ENCODE measurements at regions not wholly inside any gene's neighbourhood (a gene's known extent, or its start where the extent isn't known, plus 50 kb on each side); places are given as distances from the start of the nearest gene placed in this dataset.

DNA sequence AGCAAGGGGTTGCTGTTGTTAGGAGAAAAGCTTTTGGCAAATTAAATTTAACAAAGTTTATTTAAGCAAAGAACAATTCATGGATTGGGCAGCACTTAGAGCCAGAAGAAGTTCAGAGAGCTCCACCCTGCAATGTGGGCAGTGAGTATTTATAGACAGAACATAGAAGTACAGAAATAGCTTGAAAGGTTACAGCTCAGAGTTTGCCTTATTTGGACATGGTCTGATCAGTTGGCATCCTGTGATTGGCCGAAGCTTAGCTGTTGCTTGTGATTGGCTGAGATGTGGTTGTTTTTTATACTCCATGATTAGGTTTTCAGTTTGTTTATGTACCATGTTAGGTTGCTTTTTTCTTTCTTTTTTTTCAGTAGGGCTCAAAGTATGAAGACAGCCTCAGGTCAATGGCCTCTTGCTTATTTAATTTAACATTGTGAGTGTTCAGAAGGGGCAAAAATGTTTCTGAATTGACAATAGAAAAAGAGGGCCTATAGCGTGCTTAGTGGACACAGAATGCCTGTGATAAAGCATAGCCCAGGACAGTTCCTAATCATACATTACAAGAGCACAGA is 293.8 kb downstream of the IGSF11 start:
- TF ChIP-seq, protein P1, sequence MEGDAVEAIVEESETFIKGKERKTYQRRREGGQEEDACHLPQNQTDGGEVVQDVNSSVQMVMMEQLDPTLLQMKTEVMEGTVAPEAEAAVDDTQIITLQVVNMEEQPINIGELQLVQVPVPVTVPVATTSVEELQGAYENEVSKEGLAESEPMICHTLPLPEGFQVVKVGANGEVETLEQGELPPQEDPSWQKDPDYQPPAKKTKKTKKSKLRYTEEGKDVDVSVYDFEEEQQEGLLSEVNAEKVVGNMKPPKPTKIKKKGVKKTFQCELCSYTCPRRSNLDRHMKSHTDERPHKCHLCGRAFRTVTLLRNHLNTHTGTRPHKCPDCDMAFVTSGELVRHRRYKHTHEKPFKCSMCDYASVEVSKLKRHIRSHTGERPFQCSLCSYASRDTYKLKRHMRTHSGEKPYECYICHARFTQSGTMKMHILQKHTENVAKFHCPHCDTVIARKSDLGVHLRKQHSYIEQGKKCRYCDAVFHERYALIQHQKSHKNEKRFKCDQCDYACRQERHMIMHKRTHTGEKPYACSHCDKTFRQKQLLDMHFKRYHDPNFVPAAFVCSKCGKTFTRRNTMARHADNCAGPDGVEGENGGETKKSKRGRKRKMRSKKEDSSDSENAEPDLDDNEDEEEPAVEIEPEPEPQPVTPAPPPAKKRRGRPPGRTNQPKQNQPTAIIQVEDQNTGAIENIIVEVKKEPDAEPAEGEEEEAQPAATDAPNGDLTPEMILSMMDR (IDR thresholded peaks at IDR 0.05; ENCODE audit: low read depth, low read length), result no peak
- H3K4me3 ChIP-seq (ENCODE audit: low read depth, low read length), result no peak overlapping the region

DNA sequence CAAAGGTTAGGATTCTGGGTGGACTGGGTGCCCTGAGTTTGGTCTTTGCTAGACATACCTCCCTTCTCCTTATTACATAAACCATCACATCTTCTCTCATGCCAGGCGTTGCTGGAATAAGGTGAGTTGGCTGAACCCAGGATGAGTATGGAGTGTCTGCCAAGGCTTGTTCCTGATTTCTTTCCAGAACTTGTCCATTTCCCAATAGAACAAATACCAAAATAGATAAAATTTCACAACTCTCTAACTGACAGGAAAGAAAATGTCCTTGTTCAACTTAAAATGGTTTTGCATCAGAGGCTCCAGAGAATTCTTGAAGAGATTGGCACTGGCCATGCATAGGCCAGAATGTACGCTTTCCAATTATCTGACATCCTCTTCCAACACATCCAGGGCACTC is 291.9 kb downstream of the IGSF11 start:
- TF ChIP-seq, protein P1 (IDR thresholded peaks at IDR 0.05; ENCODE audit: low read depth, low read length), result no peak
- no peak overlapping the region for H3K4me3 ChIP-seq (ENCODE audit: low read depth, low read length)

DNA sequence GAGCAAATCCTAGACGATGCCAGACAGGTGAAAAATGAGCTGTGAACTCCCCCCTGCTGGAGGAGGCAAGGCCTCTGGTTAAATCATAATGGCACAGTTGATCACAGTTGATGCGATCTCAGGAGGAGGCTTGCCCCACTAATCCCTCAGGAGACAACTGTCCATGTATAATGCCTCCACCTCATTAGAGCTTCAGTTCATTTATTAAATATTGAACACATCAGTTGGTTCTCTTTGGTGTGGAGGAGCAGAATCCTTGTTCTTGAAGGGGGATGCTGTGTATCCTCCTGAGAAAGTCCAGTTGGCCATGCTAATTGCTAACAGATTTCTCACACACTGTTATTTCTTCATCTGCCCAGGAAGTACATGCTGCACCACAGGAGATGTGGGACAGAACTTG is 290.5 kb downstream of the IGSF11 start:
- TF ChIP-seq, protein P1 (IDR thresholded peaks at IDR 0.05; ENCODE audit: low read depth, low read length), result no peak
- H3K4me3 ChIP-seq (ENCODE audit: low read depth, low read length), result no peak overlapping the region

DNA sequence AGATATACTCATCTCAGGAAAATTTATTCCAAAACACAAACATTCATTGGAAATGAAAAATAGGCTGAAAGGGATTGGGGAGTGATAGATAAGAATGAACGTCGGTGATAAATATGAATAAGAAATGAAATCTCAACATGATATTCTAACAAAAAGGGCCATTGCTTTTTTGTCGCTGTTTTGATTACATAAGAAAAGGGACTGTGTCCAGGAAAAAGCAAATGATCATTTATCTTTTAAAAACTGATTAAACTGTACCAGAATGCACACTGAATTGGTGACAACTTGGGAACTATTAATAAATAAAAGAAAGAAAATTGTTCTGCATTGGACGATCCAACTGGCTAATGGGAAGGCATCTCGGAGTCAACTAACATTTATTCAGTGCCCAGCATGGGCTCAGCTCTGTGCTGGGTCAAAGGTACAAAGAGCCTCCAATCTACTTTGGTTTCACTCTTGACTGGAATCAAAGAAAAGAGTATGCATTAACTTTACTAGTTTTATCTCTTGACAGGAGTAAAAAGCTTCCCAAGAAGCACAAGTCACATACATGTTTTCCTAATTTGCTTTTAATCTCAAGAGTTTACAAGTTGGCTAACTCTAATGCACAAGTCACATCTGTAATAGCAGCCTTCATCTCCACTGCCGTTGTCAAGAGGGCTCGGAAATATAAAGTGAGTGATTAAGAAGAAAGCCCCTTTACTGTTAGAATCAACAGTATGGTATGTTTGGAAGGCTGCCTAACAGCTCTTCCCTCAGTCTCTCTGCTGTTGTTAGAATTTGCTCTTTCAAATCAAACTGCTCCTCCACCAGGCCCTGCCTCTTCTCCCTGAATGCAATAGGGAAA is 280.0 kb downstream of the IGSF11 start:
- no peak overlapping the region for H3K4me3 ChIP-seq (ENCODE audit: low read depth, low read length)
- TF ChIP-seq, protein P1 (IDR thresholded peaks at IDR 0.05; ENCODE audit: low read depth, low read length), result no peak

DNA sequence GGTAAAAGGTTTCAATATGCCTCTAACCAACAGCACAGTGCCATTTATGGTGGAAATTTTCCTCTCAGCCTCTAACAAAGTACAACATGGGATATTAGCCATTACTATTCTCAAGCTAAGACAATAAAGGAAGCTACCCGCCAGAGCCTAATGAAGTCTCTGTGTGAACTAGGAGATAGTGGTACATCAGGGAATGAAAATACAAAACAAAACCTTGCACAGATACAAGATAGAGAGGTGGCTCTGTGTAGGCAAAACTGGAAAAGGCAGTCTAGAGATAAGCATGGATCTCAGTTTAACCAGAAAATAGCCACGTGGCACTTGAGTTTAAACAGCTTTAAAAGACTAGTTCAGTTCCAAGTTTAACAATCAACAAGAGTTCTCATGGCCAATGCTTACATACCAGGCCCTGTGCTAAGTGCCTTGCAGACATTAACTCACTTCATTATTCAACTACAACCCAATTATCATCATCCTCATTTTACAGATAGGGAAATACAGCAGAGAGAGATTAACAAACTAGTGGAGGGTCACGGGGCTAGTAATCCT is 279.3 kb downstream of the IGSF11 start:
- TF ChIP-seq, protein P1 (IDR thresholded peaks at IDR 0.05; ENCODE audit: low read depth, low read length), result no peak

DNA sequence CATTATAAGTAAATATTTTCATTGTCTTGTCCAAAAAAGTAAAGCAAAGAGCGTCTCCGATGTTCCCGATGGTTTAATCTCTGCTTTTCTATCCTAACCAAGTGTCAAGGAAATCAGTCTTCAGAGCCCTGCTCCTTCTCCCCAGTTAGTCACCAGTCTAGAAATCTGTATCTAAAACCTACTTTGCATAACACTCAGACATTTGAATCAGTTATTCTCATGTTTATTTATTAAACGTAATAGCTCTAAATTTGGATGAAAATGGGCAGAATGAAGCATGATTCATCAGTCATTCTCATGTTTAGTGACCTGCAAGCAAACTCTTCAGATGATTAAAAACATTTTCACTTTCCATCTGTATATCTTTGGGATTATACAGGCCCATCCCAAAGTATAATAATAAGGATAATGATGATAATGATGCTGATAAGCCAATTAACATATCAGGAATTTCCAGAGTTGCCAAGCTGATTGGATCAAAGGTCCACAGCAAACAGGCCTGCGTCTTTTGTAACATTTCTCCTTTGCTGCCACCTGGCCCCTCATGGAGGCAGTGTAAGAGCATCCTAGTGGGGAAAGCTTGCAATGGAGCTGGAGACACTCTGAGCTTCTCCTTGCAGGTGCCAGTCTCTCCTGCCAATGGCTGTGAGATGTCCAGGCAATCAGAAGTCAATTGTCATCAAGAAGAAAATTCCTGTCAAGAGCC is 273.9 kb downstream of the IGSF11 start:
- TF ChIP-seq, protein P1 (IDR thresholded peaks at IDR 0.05; ENCODE audit: low read depth, low read length), result no peak
- no peak overlapping the region for H3K4me3 ChIP-seq (ENCODE audit: low read depth, low read length)

More for the DNA sequence above, 279.3 kb downstream of the IGSF11 start:
- no peak overlapping the region for H3K4me3 ChIP-seq (ENCODE audit: low read depth, low read length)

Data from WI38 (cell line).